IPS-18c (cell line): ENCODE measurements at regions not wholly inside any gene's neighbourhood (a gene's known extent, or its start where the extent isn't known, plus 50 kb on each side); places are given as distances from the start of the nearest gene placed in this dataset.
"Not testable (repeated sequence)": the region's sequence is repeated elsewhere in the genome, so short reads cannot be mapped to it uniquely, and the experiment has no call there.

ENCODE experiments used
- H3K4me3 ChIP-seq: 2 replicates; pipeline ENCODE4 v1.7.0; 2013; ENCODE audit warnings: low read depth, mild to moderate bottlenecking, low read length, moderate library complexity; ENCODE audit not compliant: insufficient read depth
- H3K9me3 ChIP-seq: one replicate; pipeline ENCODE4 v1.6.1; 2013; ENCODE audit warnings: mild to moderate bottlenecking, low read length, moderate library complexity; ENCODE audit not compliant: control insufficient read depth, insufficient read depth

DNA sequence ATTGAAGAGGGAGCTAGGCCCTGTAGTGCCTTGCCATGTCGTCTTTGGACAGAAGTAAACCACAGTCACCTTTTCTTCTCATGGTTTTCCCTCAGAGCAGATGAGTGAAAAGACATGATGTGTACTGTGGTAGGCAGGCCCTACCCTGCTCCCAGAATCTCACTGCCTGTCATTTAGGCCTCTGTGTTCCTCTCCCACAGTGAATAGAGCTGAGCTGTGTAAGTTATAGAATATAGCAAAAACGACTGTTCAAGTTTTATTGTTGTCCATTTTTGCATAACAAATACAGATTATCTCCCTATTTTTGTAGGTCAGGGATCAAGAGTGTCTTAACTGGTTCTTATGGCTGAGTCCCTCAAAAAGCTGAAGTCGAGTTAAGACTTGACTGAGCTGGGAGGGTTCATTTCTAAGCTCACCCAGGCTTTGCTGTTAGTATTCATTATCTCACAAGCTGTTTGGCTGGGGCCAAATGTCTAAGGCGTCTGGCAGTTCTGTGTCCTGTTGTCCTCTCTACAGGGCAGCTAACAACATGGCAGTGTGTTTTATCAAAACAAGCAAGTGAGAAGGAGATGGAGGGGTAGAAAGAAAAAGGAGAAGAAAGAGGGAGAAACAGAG lies 780.9 kb upstream of the POM121L12 start:
- no peaks in the 10 kb centered on the region for H3K9me3 ChIP-seq
- no peak overlapping the region for H3K4me3 ChIP-seq

DNA sequence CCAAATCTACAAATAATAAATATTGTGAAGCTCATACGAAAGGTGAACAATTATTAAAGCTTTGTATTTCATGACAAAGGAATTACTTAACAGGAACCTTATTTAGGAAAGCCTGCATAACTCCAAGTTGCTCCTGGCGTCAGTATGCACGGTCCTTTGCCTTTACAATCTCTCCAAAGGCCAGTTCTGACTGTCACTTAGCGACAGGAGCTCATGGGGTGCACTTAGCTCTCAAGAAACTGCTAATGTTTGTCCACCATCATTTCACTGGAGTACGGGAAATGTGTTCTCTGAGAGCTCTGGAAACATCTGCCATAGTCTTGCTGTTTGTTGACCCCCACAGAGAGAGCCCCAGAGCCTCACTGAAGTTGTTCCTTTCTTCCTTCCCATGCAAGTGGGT lies 781.5 kb upstream of the POM121L12 start:
- Histone ChIP-seq H3K9me3 (no peaks in the 10 kb centered on the region), H3K4me3 (no peak overlapping the region)

DNA sequence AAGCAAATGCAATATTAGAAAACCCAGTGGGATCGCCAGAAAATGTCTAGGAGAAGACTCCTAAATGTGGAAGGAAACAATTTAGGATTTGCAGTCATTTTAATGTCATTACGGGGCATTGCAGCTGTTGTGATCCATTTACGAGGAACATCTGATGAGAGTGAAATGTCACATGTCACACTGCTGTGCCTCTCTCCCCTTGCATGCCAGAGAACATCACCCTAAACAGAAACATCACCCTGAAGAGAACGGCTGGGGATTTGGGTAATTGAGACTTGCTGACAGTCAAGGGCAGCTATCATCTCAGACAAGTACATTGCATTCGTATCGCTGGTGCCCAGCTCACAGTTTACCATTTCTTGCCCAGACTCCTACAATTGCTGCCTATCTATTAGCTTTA lies 785.7 kb upstream of the POM121L12 start:
- Histone ChIP-seq H3K4me3 (no peak overlapping the region), H3K9me3 (no peaks in the 10 kb centered on the region)

DNA sequence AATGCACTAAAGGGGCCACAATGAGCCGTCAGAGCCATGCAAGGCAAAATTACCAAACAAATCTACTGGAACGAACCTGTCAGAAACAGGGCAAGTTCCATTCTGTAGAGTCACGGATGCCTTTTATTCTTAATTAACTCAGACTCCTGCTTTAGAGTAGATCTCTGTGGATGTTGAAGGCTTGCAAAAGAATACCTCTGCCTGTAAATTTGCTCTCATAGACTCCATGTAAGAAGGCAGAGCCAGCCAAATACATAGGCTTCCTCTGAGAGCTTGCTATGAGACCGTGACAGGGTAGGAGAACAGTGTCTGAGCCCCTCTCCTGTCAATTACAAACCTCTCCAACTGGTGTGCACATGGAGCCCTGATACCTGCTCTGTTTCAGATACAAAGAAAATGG lies 787.9 kb upstream of the POM121L12 start:
- Histone ChIP-seq H3K9me3 (no peaks in the 10 kb centered on the region), H3K4me3 (no peak overlapping the region)

DNA sequence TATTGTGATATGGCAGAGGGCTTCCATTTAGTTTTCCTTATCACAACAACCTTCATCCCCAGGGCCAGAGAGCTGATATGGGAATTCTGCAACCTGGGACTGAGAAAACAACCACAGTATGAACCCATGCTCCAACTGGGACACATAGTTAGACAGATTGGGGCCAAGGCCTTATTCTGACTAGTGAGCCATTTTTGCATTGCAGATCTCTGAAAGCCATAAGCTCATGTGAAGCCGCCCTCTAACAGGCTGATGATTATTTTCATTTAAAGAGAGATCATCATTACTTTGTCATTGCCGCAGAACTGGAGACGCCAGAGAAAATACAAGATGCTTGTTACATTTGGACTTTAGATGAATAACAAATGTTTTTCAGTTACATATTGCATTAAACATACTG lies 791.7 kb upstream of the POM121L12 start:
- no peak overlapping the region for H3K4me3 ChIP-seq
- no peaks in the 10 kb centered on the region for H3K9me3 ChIP-seq

DNA sequence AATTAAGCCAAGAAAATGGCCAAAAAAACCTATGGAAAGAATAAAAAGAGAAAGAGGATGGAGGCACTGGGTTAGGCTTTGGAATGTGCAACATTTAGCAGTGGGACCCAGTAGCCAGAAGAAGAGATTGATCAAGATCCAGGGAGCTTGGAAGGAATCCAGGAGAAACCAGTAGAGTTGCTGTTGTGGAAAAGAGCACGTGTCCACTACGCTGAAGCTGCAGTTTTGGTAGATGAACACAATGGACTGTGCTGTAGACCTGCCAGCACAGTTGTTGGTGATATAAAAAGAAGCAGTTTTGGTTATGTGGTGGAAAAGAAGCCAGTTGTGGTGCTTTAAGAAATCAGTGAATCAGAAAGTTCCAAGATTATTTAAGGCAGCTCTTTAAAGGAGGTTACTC lies 802.2 kb upstream of the POM121L12 start:
- Histone ChIP-seq H3K4me3 (no peak overlapping the region), H3K9me3 (no peaks in the 10 kb centered on the region)

DNA sequence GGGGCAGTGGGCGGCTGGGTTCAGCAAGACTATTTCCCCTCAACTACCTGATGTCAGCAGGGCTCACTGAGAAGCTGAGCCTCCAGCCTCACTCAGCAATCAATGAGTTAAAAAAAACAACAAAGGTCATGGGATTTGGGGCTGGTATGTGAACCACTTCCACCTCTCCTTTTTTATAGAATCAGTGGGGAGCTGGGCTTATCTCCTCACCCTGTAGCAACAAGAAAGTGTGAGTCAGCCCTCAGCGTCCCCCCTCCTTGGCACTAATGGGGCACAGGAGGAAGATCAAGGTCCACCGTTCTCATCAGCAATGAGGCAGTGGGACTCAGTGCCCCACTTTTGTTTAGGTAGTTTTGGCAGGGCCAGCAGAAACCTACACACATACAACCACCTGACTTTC lies 823.5 kb upstream of the POM121L12 start:
- Histone ChIP-seq H3K9me3 (no peaks in the 10 kb centered on the region), H3K4me3 (no peak overlapping the region)

DNA sequence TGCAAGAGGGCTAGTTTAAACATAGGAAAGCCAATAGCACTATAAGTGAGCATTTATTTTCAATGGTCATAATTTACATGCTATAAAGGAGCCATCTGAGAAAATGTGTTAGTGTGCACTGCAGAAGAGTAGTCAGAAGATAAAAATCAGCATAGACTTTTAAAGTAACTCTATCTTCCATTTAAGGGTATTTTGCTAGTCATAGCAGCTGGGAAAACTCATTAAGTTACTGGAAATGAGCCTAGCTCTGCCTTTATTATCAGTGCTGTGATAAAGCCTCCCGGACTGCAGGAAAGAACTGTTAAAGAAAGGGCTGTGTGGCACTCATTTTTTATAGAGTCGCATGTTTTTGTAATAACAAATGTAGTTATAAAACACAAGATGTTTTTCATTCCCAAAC lies 825.8 kb upstream of the POM121L12 start:
- H3K9me3 ChIP-seq: no peaks in the 10 kb centered on the region
- no peak overlapping the region for H3K4me3 ChIP-seq

DNA sequence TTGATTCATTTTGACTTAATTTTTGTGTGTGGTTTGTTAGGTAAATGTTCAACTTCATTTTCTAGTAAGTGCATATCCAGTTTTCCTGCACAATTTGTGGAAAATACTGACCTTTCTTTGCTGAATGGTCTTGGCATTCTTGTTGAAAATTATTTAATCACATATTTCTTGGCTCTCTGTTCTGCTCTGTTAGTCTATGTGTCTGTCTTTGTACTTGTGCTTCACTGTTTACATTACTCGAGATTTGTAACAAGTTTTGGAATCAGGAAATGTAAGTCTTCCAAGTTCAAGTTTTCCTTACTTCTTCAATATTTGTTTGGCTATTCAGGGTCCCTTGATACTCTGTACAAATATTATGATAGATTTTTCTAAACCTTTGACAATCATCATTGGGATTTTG lies 838.2 kb upstream of the POM121L12 start:
- Histone ChIP-seq H3K9me3 (no peaks in the 10 kb centered on the region), H3K4me3 (no peak overlapping the region)

DNA sequence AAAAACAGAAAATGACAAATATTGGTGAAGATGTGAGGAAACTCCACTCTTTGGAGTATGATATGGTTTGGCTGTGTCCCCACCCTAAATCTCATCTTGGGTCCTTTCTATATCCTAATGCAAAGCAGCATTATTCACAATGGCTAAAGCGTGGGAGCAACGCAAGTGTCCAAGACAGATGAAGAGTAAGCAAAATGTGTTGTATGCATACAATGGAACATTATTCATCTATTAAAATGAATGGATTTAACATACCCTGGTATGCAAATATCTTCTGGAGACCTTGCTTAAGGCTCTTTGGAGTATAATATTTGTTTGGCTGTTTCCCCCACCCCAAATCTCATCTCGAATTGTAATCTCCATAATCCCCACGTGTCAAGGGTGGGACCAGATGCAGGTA lies 839.8 kb upstream of the POM121L12 start:
- no peaks in the 10 kb centered on the region for H3K9me3 ChIP-seq

DNA sequence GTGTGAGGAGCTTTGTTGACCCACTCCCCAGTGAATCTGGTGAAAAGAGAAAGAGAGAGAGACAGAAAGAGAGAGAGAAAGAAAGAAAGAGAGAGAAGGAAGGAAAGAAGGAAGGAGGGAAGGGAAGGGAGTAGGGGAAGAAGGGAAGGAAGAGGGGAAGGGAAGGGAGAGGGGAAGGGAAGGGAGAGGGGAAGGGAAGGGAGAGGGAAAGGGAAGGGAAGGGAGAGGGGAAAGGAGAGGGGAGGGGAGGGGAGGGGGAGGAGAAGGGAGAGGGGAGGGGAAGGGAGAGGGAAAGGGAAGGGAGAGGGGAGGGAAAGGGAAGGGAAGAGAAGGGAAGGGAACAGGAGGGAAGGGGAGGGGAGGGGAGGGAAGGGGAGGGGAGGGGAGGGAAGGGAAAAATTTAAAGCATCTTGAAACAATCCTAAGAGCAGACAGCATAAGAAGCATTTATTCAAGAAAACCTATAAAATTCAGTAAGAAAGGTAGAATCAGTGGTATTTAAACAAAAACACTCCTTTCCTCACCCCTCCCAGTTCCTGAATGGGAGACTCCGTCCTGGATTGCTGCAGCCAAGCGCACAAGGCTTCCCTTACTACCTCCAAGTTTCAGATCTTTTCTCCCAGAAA lies 846.2 kb upstream of the POM121L12 start:
- Histone ChIP-seq H3K4me3 (no peak overlapping the region), H3K9me3 (peaks cover 5% of the 10 kb centered on the region)

More for the DNA sequence above, 839.8 kb upstream of the POM121L12 start:
- no peak overlapping the region for H3K4me3 ChIP-seq

DNA sequence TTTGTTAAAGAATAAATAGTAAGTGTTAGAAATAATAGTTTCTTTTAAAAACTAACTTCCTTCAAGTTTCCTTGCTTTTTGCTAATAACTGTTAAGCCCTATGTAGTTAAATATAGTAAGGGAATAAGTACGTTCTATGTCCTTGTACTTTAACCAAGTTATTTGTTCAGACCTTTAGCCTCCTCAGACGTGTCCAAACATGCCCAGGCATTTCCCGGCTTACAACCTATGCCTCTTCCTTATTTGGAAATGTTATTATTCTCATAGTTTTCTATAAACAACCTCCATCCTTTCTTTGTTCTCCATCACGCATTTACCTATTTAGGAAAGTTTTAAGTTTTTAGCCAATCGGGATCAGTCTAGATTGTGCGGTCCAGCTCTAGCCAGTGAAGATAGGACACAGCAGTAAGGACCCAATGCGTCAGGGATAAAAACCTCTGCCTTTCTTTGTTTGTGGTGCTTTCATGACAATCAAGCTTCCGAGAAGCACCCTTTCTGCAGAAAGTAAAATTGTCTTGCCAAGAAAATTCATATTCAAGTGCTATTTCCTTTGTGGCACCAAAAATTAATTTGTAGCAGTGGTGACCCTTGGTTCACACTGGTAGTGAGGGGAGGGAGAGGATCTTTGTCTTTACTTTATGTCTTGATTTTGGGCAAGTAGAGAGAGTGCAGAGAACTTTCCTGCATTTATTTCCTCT lies 851.3 kb upstream of the POM121L12 start:
- Histone ChIP-seq H3K9me3 (peaks cover 7% of the 10 kb centered on the region), H3K4me3 (no peak overlapping the region)

DNA sequence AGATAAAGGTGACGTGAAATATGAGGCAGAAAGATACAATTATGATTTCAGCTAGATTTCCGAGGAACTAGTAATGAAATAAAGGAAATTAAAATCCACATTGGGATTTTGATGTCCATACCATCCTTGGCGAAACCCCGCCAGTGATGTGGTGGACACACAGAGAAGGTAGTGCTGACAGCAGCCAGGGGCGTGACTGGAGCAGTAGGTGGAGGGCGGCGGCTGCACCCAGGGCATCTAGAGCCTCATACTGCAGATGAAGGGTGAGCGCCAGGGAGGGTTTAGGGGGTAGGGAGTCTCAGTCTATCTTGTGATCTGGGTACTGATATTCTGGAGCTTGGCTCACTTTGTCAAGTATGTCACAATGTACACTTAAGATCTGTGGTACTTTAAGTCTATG lies 855.5 kb upstream of the POM121L12 start:
- H3K9me3 ChIP-seq: peaks cover 3% of the 10 kb centered on the region

DNA sequence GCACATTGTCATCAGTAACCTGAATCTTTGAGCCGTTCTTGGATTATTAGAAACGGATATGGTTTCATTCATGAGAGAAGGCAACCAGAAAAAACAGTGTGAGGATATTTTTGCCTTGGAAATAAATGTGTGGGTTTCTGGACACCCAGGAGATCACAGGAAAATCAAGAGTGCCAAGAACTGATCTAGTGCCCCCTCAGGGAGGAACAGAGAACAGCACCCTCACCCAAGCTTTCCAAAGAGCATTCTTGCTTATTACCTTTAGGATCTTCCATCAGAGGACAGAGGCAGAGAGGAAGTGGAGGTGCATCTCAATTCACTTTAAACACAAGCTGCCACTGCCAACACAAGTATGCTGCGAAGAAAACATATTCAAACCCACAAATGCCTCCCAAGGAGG lies 851.5 kb upstream of the COBL start:
- Histone ChIP-seq H3K9me3 (no peaks in the 10 kb centered on the region), H3K4me3 (no peak overlapping the region)

More for the DNA sequence above, 855.5 kb upstream of the POM121L12 start:
- no peak overlapping the region for H3K4me3 ChIP-seq

DNA sequence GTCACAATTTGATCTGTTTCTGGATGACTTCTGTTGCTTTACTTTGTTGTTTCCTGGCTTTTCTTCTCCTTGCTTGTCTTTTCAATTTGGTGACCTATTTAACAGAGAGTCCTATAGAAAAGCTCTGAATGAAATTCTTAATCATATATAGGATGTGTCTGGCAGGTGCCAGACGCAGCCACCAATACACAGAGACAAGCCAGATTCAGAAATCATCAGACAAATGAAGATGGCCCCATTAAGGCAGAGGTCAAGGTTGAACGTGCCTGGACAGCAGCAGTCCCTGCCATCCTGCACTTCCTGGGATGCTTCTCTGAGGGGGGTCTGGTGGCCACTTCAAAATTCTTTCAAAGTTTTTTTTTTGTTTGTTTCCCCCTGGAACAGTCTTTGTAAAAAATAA lies 846.7 kb upstream of the COBL start:
- Histone ChIP-seq H3K9me3 (no peaks in the 10 kb centered on the region), H3K4me3 (no peak overlapping the region)

DNA sequence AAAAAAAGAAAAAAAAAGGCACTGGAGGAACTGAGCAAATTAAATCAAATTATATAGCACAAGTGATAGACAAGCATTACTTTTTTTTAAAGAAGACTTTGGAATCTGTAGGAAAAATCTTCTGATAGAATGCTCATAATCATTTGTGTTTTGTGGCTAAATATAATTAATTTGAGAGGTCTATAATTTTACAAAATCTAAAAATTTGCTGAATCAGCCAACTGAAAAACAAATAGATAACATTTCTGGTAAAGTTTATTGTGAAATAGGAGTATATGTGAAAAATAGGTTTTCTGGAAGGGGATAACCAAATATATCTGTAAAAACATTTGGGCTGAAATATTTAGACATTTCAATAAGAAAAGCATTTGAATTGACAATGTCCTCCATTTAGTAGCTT lies 844.9 kb upstream of the COBL start:
- no peaks in the 10 kb centered on the region for H3K9me3 ChIP-seq
- no peak overlapping the region for H3K4me3 ChIP-seq

DNA sequence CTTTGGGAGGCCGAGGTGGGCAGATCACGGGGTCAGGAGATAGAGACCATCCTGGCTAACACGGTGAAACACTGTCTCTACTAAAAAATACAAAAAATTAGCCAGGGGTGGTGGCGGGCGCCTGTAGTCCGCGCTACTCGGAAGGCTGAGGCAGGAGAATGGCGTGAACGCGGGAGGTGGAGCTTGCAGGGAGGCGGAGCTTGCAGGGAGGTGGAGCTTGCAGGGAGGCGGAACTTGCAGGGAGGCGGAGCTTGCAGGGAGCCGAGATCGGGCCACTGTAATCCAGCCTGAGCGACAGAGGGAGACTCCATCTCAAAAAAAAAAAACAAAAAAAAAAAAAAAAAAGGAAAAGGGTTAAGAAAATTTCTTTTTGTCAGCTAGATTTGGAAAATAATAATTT lies 842.8 kb upstream of the COBL start:
- not testable (repeated sequence) for H3K9me3 ChIP-seq

DNA sequence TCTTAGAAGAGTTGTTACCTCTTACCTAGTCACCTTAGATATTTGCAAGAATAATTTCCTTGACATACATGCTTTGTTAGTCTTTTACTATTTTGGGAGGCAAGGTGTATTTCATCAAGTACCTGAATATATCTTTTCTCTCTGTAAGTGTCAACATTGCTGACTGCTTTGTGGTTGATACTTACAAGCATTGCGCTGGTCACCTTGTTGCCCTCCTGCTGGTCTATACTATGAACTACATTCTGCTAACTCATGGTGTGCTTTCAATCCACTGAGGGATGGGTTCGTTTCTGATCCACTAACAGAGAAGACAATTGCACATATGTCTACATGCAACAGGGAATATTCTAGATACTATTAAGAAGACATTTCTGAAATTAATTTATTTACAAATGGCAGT lies 837.8 kb upstream of the COBL start:
- Histone ChIP-seq H3K4me3 (no peak overlapping the region), H3K9me3 (no peaks in the 10 kb centered on the region)

More for the DNA sequence above, 842.8 kb upstream of the COBL start:
- H3K4me3 ChIP-seq: not testable (repeated sequence)
